Spleen (tissue), 7 donors: ENCODE measurements at regions not wholly inside any gene's neighbourhood (a gene's known extent, or its start where the extent isn't known, plus 50 kb on each side); places are given as distances from the start of the nearest gene placed in this dataset.

Experiments
- CTCF ChIP-seq, 11 experiments: fragments of 200-600 bp in 7 of 11; fragments of 450-650 bp in 4 of 11; sonication (generic) in 4 of 11; IDR thresholded peaks in 8 of 11; conservative IDR thresholded peaks in 3 of 11; 1 replicate in 7 of 11; 2 replicates in 4 of 11; pipeline versions ENCODE4 v1.4.0 to v1.8.0; 2016 to 2021; ENCODE audit warnings: antibody characterized with exemption in 11 of 11, inconsistent platforms in 4 of 11, mild to moderate bottlenecking in 1 of 11
- POLR2A ChIP-seq, 3 donors: fragments of 450-650 bp; IDR thresholded peaks; one replicate each; pipeline ENCODE4 v1.5.1; 2017; ENCODE audit warnings: antibody characterized with exemption in 3 of 3, mild to moderate bottlenecking in 1 of 3
- POLR2AphosphoS5 ChIP-seq, 3 donors: sonication (generic); formaldehyde crosslinking; IDR thresholded peaks; one replicate each; pipeline ENCODE4 v1.5.1; 2017; ENCODE audit warnings: antibody characterized with exemption in 3 of 3
- donor health status: DM: no; HTN: no; CAD: no; lungs with moderate emphysema.
- donor health status: DM: no; HTN: no; CAD: no.
- donor health status: DM: no; HTN: no; CAD: no.

DNA sequence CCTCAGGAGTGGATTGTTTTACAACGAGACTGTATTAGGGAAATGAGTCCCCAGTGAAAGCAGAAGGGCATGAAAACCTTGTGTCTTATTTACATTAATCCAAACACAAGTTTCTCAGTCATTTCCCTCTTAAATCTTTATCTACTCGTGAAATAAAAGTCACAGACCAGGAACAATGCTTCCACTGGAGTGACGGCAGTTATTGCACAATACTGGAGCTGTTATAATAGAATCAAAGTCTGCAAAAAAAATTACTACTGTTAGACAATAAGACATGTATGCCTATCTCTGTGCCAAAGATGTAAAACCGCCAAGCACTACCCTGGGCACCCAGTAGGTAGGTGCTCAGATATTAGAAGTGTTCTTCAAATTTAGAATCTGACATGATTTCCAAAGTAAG is 375.5 kb downstream of the ZNF521 start:
- TF ChIP-seq CTCF (IDR thresholded peaks at IDR 0.05 in 8 of 11, conservative IDR thresholded peaks at IDR 0.05 in 3 of 11) = no peak
- no peak for TF ChIP-seq POLR2AphosphoS5 (IDR thresholded peaks at IDR 0.05)
- no peak for TF ChIP-seq POLR2A (IDR thresholded peaks at IDR 0.05)
